ENCODE measurements at regions not wholly inside any gene's neighbourhood (a gene's known extent, or its start where the extent isn't known, plus 50 kb on each side); places are given as distances from the start of the nearest gene placed in this dataset.

DNA sequence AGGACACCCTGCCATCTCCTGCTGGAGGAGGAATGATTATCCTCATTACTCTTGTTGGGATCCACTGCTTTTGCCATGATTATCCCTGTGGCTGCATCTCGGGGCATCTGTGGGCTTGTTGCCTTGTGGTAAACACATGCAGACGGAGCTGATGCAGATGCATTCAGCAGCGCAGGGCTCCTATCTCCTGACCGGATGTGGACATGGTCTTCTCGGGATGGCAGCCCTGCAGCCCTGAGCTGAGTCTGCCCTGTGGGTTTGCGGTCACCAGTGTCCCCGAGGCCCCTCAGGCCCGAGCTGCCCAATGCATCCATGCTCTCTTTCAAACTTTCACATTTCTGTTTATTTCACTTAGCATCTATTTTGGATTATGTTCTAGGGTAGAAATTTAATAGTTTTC is 250.4 kb upstream of the IRX1 start:
- TF ChIP-seq, protein P1, sequence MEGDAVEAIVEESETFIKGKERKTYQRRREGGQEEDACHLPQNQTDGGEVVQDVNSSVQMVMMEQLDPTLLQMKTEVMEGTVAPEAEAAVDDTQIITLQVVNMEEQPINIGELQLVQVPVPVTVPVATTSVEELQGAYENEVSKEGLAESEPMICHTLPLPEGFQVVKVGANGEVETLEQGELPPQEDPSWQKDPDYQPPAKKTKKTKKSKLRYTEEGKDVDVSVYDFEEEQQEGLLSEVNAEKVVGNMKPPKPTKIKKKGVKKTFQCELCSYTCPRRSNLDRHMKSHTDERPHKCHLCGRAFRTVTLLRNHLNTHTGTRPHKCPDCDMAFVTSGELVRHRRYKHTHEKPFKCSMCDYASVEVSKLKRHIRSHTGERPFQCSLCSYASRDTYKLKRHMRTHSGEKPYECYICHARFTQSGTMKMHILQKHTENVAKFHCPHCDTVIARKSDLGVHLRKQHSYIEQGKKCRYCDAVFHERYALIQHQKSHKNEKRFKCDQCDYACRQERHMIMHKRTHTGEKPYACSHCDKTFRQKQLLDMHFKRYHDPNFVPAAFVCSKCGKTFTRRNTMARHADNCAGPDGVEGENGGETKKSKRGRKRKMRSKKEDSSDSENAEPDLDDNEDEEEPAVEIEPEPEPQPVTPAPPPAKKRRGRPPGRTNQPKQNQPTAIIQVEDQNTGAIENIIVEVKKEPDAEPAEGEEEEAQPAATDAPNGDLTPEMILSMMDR (IDR thresholded peaks at IDR 0.05) = no peak
- no peak for TF ChIP-seq EZH2 (IDR thresholded peaks at IDR 0.05; ENCODE audit: borderline replicate concordance, insufficient read depth, low read depth, low read length, poor library complexity, severe bottlenecking)
